ENCODE measurements at regions not wholly inside any gene's neighbourhood (a gene's known extent, or its start where the extent isn't known, plus 50 kb on each side); places are given as distances from the start of the nearest gene placed in this dataset.
"Not testable (repeated sequence)": the region's sequence is repeated elsewhere in the genome, so short reads cannot be mapped to it uniquely, and the experiment has no call there.

GRCh38 chr18:40245612-40246011 is 1709.4 kb upstream of the PIK3C3 start:
- not testable (repeated sequence) for TF ChIP-seq CTCF (conservative IDR thresholded peaks at IDR 0.05; ENCODE audit: low read depth, low read length); EZH2 (IDR thresholded peaks at IDR 0.05; ENCODE audit: low read length, unreplicated experiment); EZH2phosphoT487 (IDR thresholded peaks at IDR 0.05; ENCODE audit: borderline replicate concordance, low read length)
